ENCODE measurements at regions not wholly inside any gene's neighbourhood (a gene's known extent, or its start where the extent isn't known, plus 50 kb on each side); places are given as distances from the start of the nearest gene placed in this dataset.

DNA sequence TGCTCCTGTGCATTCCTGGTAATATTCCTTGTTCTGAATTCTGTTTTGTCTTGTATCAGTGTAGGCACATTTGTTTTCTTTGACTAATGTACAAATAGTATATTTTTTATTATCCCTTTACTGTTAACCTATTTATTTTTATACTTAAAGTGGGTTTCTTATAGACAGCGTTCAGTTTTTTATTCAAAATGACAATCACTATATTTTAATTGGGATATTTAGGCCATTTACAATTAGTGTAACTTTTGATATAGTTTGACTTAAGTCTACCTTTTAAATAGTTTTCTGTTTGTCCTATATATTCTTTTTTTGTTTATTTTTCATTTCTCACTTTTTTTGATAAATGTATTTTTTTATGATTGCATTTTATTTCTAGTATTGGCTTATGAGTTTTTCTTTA is 219.8 kb downstream of the DNAJB9 start:
- TF ChIP-seq, protein P1, sequence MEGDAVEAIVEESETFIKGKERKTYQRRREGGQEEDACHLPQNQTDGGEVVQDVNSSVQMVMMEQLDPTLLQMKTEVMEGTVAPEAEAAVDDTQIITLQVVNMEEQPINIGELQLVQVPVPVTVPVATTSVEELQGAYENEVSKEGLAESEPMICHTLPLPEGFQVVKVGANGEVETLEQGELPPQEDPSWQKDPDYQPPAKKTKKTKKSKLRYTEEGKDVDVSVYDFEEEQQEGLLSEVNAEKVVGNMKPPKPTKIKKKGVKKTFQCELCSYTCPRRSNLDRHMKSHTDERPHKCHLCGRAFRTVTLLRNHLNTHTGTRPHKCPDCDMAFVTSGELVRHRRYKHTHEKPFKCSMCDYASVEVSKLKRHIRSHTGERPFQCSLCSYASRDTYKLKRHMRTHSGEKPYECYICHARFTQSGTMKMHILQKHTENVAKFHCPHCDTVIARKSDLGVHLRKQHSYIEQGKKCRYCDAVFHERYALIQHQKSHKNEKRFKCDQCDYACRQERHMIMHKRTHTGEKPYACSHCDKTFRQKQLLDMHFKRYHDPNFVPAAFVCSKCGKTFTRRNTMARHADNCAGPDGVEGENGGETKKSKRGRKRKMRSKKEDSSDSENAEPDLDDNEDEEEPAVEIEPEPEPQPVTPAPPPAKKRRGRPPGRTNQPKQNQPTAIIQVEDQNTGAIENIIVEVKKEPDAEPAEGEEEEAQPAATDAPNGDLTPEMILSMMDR (conservative IDR thresholded peaks at IDR 0.05; ENCODE audit: low read depth, low read length), result no peak
- no peak overlapping the region for H3K4me3 ChIP-seq (ENCODE audit: low read length)
- DNase-seq (ENCODE audit: low read depth), result no peak

DNA sequence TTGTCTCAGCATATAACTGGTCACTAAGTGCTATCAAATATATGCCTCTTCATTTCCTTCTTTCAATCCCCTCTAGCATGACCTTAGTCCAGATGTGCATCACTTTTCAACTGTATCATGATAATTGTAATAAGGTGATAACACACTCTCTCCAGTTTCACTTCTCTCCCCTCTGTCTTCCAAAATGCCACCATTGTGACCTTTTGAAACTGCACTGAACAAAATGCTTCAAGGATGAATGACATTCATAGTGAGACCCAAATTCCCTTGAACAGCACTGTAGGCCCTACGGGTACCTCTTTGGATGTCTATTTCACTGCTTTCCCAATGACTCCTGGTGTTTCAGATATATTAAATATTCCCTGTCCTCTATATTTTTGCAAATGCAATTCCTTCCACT is 224.8 kb downstream of the DNAJB9 start:
- TF ChIP-seq, protein P1 (conservative IDR thresholded peaks at IDR 0.05; ENCODE audit: low read depth, low read length), result no peak
- no peak for DNase-seq (ENCODE audit: low read depth)

DNA sequence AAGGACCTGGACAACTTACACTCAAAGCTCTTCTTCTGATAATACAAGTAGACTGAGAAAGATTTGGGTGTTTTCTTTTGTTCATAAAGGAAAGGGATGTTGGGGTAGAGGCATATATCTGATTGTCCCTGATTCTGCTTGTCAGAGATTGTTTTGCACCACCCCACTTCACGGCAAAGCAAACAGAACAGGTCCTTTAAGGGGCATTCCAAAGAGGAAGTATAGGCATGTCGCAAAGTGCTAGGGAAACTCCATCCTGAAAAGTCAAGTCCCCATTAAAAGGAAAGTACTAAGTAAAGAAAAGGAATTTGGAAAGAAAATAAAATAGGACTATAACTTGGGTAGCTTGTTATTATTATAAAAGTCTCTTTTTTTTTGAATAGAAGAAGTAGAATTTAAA is 233.0 kb downstream of the DNAJB9 start:
- no peak for DNase-seq (ENCODE audit: low read depth)
- TF ChIP-seq, protein P1 (conservative IDR thresholded peaks at IDR 0.05; ENCODE audit: low read depth, low read length), result no peak
- H3K4me3 ChIP-seq (ENCODE audit: low read length), result no peak overlapping the region

More for the DNA sequence above, 224.8 kb downstream of the DNAJB9 start:
- H3K4me3 ChIP-seq (ENCODE audit: low read length), result no peak overlapping the region

DNA sequence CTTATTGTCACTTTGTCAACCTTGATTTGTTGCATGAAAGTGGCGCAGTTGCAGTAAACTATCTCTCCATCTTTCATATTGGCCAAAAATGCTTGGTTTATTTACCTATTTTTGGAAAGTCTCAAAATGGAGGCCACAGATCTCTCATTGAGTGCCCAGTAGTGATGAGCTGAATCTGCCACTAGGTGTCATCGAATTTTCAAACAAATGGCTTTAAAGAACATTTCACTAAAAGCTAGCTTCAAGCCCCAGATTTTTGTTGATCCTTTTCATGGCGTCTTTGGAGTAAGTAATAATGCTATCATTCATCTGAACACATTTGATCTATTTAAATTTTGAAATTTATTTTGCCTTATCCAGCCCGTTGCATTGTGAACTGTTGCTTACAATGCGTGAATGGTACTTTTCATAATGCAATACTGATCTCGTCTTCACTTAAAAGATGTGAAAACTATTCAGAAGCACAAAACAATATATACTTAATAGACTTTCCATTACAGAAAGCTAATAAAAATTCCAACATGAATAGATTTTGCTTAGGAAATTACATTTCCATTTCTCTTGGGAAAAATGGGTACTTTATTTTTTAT is 236.2 kb downstream of the DNAJB9 start:
- no peak for DNase-seq (ENCODE audit: low read depth)
- H3K4me3 ChIP-seq (ENCODE audit: low read length), result no peak overlapping the region
- TF ChIP-seq, protein P1 (conservative IDR thresholded peaks at IDR 0.05; ENCODE audit: low read depth, low read length), result peak; percentile 61

DNA sequence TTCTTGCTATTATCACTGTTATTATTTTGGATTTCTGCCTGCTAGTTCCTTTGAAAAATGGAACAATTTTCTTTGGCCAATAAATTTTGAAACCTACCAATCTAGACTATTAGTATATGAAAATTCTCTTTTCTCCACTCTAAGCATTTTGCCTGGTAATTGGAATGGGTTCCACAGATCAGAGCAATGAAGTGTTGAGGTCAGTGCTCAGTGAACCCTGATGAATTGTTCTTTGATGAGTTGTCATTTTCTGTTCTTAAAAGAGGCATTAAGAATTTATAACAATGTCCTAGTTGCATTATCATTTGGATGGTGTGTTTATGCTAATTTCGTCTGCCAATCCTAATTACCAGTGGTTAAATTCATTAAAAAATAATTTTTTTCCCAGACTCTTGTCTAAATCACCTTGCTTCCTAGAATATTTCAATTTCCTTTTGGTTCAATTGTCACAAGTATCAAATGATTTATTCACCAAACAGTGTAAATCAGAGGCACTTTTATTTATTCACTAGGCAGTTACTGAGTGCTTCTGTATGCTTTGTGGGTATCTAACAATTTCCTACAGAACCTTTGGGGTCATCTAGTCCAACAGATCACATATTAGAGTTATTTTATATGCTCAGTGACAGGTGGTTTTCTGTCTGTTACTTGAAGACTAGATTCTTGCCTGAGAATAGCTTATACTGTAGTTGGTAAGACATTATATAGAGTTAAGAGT is 239.0 kb downstream of the DNAJB9 start:
- TF ChIP-seq, protein P1 (conservative IDR thresholded peaks at IDR 0.05; ENCODE audit: low read depth, low read length), result no peak
- no peak for DNase-seq (ENCODE audit: low read depth)
- no peak overlapping the region for H3K4me3 ChIP-seq (ENCODE audit: low read length)

DNA sequence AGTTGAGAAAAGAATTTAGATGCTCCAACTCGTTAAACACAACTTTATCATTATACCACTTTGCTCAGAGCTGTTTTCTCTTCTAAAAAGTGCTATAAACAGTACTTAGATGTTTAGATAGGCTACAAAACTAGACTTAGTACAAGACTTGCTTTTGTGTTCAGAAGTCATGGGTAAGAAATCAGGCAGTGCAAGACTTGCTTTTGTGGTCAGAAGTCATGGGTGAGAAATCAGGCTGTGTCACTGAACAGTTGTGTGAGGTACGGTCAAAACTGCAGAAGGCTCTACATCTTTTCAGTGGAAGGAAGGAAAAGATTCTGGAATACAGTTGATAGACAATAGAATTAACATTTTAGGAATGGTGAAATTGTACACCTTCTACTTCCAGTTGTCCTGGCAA is 239.7 kb downstream of the DNAJB9 start:
- H3K4me3 ChIP-seq (ENCODE audit: low read length), result no peak overlapping the region
- TF ChIP-seq, protein P1 (conservative IDR thresholded peaks at IDR 0.05; ENCODE audit: low read depth, low read length), result no peak
- DNase-seq (ENCODE audit: low read depth), result no peak
